GM19463 (cell line): ENCODE measurements at regions not wholly inside any gene's neighbourhood (a gene's known extent, or its start where the extent isn't known, plus 50 kb on each side); places are given as distances from the start of the nearest gene placed in this dataset.
"Not testable (repeated sequence)": the region's sequence is repeated elsewhere in the genome, so short reads cannot be mapped to it uniquely, and the experiment has no call there.

Source experiments
- ATAC-seq: cut with Tn5 transposase; IDR thresholded peaks from one replicate; pipeline ENCODE4 v1.9.1; 2021; ENCODE audit warnings: mild to moderate bottlenecking, moderate library complexity; ENCODE audit not compliant: unreplicated experiment

GRCh38 chr1:172795741-172796140, 136.8 kb downstream of the FASLG start:
- no peak for ATAC-seq

DNA sequence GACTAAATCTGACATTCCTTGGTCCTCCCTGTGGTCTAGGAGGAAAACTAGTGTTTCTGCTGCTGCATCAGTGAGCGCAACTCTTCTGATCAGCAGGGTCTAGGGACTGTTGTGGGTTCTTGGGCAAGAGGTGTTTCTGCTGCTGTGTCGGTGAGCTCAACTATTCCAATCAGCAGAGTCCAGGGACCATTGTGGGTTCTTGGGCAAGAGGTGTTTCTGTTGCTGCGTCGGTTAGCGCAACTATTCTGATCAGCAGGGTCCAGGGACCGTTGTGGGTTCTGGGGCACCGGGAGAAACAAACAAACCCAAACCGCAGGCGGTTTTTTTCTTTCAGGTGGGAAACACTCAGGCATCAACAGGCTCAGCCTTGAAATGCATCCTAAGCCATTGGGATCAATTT, 140.9 kb downstream of the FASLG start:
- not testable (repeated sequence) for ATAC-seq

- no peak for ATAC-seq
Measured at GRCh38 chr1:172801771-172802322, 142.9 kb downstream of the FASLG start.

DNA sequence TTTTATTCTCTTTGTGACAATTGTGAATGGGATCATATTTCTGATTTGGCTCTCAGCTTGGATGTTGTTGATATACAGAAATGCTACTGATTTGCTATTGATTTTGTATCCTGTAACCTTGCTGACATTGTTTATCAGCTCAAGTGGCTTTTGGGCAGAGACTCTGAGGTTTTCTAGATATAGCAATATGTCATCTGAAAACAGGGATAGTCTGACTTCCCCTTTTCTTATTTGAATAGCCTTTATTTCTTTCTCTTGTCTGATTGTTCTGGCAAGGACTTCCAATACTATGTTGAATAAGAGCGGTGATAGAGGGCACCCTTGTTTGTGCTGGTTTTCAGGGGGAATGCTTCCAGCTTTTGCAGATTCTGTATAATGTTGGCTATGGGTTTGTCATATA, 150.8 kb downstream of the FASLG start:
- ATAC-seq: no peak

GRCh38 chr1:172810480-172811175, 151.7 kb downstream of the FASLG start:
- no peak for ATAC-seq

DNA sequence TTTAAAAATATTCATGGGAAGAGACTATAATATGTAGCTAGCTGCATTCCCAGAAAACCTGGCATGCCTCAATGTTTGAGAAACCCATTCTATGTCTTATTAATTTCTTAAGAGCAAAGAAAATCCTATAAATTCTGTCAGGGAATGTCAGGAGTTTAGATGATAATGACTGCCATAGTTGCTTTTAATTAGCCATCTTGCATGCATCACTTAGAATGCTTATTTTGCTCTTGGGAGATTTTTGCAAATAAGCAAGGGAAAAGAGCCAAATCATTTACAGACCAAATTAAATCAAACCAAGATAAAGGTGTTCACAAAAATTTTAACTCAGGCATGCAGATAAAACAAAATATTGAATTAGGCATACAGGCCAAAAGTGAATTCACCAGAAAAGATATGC, 152.8 kb downstream of the FASLG start:
- no peak for ATAC-seq

DNA sequence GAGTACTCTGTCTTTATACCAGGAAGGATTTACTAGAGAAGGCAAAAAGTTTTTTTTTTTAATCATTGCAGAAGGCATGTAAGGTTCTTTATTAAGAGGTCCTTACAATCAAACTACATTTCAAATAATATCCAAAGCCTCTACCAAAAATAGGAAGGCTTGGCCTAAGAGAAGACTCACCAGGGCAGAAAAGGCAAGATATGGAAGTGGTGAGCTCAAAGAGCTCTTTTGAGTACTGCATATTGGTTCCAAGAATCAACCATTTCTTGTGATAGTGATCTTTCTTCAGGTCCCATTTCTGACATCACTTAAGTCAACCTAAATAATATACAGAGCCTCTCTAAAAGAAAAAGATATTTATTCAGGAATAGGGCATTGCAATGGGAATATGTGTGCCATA, 153.2 kb downstream of the FASLG start:
- no peak for ATAC-seq

DNA sequence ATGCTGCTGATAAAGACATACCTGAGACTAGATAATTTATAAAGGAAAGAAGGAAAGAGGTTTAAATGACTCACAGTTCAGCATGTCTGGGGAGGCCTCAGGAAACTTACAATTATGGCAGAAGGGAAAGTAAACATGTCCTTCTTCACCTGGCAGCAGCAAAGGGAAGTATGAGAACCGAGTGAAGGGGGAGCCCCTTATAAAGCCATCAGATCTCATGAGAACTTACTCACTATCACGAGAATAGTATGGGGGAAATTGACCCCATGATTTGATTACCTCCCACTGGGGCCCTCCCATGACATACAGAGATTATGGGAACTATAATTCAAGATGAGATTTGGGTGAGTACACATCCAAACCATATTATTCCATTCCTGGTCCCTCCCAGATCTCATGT, 154.4 kb downstream of the FASLG start:
- no peak for ATAC-seq

DNA sequence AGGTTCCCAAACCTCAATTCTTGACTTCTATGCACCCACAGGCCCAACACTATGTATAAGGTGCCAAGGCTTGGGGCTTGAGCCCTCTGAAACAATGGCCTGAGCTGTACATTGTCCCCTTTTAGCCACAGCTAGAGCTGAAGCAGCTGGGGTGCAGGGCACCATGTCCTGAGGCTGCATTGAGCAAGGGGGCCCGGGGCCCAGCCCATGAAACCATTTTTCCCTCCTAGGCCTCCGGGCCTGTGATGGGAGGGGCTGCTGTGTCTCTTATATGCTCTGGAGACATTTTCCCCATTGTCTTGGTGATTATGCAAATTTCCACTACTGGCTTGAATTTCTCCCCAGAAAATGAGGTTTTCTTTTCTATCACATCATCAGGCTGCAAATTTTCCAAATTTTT, 155.5 kb downstream of the FASLG start:
- no peak for ATAC-seq

DNA sequence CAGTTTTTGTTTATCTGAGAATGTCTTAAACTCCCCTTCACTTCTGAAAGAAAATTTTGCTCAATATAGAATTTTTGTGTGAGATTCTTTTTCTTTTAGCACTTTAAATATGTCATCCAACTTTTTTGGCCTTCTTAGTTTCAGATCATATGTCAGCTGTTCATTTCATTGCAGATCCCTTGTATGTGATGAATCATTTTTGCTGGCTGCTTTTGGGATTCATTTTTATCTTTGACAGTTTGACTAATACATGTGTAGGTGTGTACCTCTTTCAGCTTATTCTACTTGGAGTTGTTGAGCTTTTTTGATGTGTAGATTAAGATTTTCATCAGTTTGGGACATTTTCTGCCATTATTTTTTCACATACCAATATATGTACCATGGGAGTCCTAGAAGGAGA, 156.8 kb downstream of the FASLG start:
- no peak for ATAC-seq

- ATAC-seq: peak; percentile 88
Measured at GRCh38 chr1:172818841-172819527, 160.1 kb downstream of the FASLG start.

DNA sequence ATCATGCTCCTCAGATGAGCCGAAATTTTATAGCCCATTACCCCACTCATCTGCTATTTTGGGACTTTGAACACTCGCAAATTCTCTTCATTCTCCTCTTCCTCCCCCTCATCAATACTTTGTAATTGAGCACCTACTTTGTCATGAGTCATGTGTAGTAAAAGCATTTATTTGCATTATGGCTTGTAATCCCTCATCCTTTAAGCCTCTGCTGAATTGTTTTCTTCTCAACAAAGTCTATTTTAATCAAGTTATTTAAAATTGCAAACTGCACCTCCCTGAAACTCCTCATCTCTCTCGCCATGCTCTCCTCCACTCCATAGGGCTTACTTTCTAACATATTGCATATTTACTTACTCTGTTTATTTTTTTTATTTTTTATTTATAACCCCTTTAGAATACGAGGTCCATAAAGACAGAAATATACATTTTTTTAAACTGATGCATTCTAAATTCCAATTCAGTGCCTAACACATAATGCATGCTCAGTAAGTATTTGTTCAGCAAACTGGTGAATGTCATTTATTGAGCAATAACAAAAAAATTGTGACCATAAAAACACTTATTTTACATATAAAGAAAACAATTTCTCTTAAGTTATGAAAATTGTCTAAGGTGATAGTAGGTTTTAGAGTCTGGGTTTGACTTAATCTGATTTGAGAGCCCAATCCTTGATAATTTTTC, 161.7 kb downstream of the FASLG start:
- ATAC-seq: no peak

GRCh38 chr1:172821609-172822274, 162.8 kb downstream of the FASLG start:
- no peak for ATAC-seq

DNA sequence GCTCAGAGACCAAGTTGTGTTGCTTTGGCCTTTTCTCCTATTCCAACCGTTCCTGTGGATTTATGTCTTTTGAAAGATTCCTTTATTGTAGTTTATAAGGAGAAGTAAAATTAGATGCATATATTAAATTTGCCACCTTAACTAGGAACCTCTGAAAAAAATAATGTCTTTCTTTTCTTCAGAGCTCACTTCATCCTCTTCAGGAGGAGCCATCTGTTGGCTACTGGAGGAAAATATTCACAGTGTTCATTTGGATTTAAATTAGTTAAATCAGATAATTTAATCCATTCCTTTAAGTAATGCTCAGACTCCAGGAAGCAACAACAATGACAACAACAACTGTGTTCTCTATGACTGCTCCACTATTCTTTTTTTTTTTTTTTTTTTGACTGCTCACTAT, 164.0 kb downstream of the FASLG start:
- no peak for ATAC-seq

- ATAC-seq: no peak
Measured at GRCh38 chr1:172823534-172823933, 164.6 kb downstream of the FASLG start.

DNA sequence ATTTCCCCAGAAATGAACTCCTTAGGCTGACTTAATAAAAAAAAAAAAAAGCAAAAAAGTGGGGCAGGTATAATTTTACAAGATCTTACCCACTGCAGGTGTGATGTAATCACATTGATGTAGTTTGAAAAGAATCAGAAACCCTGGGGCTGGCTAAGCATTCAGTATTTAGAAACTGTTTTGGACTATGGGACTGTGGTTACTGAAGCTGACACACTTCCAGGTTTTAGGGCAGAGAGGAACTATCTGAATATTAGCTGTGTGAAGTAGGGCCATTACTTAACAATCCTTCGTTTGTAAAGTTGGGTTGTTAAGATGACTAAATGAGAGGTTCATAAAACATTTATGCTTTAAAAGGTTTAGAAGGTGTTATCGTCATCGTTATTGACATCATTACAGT, 165.3 kb downstream of the FASLG start:
- no peak for ATAC-seq

DNA sequence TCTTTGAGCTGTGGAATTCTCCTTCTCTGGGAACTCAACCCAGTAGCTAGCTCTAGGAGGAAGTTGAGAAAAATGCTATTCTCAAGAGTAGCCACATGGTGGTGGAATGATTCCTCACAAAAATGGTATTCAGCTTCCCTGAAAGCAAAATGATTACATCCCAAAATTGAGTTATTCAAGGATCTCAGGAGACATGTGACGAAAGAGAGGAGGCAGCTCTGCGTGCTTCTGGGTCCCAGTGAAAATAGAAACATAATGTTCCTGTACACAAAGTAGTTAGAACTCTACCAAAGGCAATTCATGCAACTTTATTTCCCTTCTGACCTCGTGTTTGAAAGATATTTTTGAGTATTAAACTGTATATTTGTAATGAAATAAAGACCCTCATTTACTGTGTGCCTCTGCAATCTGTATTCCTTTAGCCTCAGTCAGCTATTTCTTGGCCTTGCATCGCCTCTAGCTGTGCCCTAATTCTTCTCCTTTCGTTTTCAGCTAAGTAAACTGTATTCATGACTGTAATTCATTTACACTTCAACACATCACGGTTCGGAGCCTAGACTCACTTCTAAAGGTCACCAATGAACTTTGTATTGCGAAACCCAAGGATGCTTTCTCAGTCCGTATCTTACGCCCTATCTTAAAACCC, 167.3 kb downstream of the FASLG start:
- ATAC-seq: no peak

GRCh38 chr1:172827301-172827700, 168.4 kb downstream of the FASLG start:
- no peak for ATAC-seq

- no peak for ATAC-seq
Measured at GRCh38 chr1:172827841-172828240, 168.9 kb downstream of the FASLG start.

GRCh38 chr1:172832006-172832725, 173.3 kb downstream of the FASLG start:
- no peak for ATAC-seq
